Transverse colon (tissue), 3 donors: ENCODE measurements at regions not wholly inside any gene's neighbourhood (a gene's known extent, or its start where the extent isn't known, plus 50 kb on each side); places are given as distances from the start of the nearest gene placed in this dataset.

ENCODE experiments used
- EP300 ChIP-seq: sonication (generic); formaldehyde crosslinking; IDR thresholded peaks from one replicate; pipeline ENCODE4 v1.6.1; 2017; ENCODE audit warnings: antibody characterized with exemption, low read depth
- POLR2A ChIP-seq: fragments of 450-650 bp; IDR thresholded peaks from one replicate; pipeline ENCODE4 v1.6.1; 2016; ENCODE audit warnings: antibody characterized with exemption, mild to moderate bottlenecking, moderate library complexity
- TF ChIP-seq, protein P1 (sequence below), 5 experiments: fragments of 200-600 bp in 3 of 5; fragments of 450-650 bp in 2 of 5; sonication (generic) in 3 of 5; IDR thresholded peaks; 1 replicate in 2 of 5; 2 replicates in 3 of 5; pipeline ENCODE4 v1.5.1; 2016 to 2017; ENCODE audit warnings: antibody characterized with exemption in 5 of 5, inconsistent platforms in 3 of 5, mild to moderate bottlenecking in 2 of 5, moderate library complexity in 1 of 5

DNA sequence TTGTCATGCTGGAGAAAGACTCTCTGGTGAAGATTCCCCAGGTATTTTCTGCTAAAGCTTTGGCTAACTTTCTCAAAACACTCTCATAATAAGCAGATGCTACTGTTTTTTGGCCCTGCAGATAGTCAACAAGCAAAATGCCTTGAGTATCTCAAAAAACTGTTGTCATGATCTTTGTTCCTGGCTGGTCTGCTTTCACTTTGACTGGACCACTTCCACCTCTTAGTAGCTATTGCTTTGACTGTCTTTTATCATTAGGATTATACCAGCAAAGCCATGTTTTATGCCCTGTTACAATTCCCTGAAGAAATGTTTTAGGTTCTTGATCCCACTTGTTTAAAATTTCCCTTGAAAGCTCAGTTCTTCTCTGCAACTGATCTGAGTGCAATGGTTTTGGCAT lies 231.5 kb downstream of the SLC7A11 start:
- TF ChIP-seq, protein P1, sequence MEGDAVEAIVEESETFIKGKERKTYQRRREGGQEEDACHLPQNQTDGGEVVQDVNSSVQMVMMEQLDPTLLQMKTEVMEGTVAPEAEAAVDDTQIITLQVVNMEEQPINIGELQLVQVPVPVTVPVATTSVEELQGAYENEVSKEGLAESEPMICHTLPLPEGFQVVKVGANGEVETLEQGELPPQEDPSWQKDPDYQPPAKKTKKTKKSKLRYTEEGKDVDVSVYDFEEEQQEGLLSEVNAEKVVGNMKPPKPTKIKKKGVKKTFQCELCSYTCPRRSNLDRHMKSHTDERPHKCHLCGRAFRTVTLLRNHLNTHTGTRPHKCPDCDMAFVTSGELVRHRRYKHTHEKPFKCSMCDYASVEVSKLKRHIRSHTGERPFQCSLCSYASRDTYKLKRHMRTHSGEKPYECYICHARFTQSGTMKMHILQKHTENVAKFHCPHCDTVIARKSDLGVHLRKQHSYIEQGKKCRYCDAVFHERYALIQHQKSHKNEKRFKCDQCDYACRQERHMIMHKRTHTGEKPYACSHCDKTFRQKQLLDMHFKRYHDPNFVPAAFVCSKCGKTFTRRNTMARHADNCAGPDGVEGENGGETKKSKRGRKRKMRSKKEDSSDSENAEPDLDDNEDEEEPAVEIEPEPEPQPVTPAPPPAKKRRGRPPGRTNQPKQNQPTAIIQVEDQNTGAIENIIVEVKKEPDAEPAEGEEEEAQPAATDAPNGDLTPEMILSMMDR (IDR thresholded peaks at IDR 0.05): no peak
- TF ChIP-seq EP300: no peak
- no peak for TF ChIP-seq POLR2A
